Skin epidermis (tissue), 12 donors: ENCODE measurements at regions not wholly inside any gene's neighbourhood (a gene's known extent, or its start where the extent isn't known, plus 50 kb on each side); places are given as distances from the start of the nearest gene placed in this dataset.
"Not testable (repeated sequence)": the region's sequence is repeated elsewhere in the genome, so short reads cannot be mapped to it uniquely, and the experiment has no call there.

Source experiments
- H3K27ac ChIP-seq, 21 experiments: fragments of 200-600 bp; sonication (generic) in 11 of 21; one replicate each; pipeline ENCODE4 v1.5.0; 2020; ENCODE audit warnings: mild to moderate bottlenecking in 3 of 21, inconsistent platforms in 2 of 21, moderate library complexity in 2 of 21
- H3K4me3 ChIP-seq, 7 experiments: fragments of 200-600 bp; sonication (generic) in 2 of 7; one replicate each; pipeline ENCODE4 v1.5.0; 2020; ENCODE audit warnings: inconsistent platforms in 2 of 7, mild to moderate bottlenecking in 2 of 7, moderate library complexity in 1 of 7

DNA sequence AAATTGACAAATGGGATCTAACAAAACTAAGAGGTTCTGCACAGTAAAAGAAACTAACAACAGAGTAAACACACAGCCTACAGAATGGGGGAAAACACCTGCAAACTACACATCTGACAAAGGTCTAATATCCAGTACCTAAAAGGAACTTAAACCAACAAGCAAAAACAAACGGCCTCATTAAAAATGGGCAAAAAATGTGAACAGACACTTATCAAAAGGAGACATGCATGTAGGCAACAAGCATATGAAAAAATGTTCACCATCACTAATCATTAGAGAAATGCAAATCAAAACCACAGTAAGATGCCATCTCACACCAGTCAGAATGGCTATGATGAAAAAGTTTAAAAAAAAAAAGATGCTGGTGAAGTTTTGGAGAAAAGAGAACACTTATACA is 197.4 kb downstream of the KBTBD2 start:
- Histone ChIP-seq H3K4me3 (no peak overlapping the region), H3K27ac (no peak overlapping the region)

- H3K4me3 ChIP-seq, H3K27ac ChIP-seq: not testable (repeated sequence)
Observed at GRCh38 chr7:32691965-32692815, 196.9 kb downstream of the AVL9 start.

DNA sequence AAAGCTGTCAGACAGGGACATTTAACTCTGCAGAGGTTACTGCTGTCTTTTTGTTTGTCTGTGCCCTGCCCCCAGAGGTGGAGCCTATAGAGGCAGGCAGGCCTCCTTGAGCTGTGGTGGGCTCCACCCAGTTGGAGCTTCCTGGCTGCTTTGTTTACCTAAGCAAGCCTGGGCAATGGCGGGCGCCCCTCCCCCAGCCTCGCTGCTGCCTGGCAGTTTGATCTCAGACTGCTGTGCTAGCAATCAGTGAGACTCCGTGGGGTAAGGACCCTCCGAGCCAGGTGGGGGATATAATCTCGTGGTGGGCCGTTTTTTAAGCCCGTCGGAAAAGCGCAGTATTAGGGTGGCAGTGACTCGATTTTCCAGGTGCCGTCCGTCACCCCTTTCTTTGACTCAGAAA is 192.8 kb downstream of the AVL9 start:
- peak overlapping the region in 1 of 7 experiments; percentile 6 for H3K4me3 ChIP-seq
- H3K27ac ChIP-seq, result not testable (repeated sequence)

DNA sequence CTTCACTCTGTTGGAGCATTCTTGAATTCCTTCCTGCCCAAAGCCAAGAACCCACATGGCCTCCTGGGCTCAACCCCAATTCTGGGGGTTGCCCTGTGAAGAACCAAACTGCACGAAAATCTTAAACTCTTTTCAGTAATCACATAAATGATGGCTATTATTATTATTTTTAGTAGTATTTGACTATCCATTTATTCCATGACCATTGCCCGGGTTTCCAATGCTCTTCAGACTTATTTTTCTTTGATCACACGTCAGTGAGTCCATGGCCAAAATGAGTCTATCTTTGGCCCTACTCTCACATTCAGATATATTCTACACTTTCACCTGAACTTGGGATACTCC is 185.9 kb downstream of the AVL9 start:
- Histone ChIP-seq H3K4me3 (no peak overlapping the region), H3K27ac (peak overlapping the region in 11 of 21 experiments; percentile 4 to 71 (median 29))

DNA sequence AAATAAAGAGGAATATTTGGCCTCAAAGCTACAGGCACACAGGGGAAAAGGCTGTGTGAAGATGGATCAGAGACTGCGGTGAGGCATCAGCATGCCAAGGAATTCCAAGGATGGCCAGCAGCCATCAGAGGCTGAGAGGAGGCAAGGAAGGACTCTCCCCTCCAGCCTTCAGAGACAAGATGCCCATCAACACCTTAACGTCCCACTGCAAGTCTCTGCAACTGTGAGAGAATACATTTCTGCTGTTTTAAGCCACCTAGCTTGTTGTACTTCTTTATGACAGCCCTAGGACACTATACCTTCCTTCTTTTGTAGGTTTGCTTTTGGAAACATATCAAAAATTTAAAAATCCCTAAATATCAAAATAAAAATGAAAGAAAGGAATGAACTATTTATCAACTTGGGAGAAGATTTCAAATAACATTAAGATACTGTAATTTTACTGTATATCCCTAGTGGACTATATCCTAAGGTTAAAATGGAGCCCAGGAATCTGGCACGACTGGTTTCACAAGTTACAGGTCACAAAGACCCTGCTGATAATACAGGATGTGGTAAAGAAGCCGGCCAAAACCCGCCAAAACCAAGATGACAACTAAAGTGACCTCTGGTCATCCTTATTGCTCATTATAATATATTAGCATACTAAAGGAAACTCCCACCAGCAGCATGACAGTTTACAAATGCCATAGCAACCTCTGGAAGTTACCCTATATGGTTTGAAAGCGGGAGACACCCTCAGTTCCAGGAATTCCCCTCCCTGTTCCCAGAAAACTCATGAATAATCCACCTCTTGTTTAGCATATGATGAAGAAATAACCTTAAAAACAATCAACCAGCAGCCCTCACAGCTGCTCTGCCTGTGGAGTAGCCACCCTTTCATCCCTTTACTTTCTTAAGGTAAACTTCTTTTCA is 185.2 kb downstream of the AVL9 start:
- H3K27ac ChIP-seq, result peak overlapping the region in 14 of 21 experiments; percentile 21 to 76 (median 48)

GRCh38 chr7:32679192-32679591 is 183.9 kb downstream of the AVL9 start:
- Histone ChIP-seq H3K27ac (no peak overlapping the region), H3K4me3 (no peak overlapping the region)

More for the DNA sequence above, 185.2 kb downstream of the AVL9 start:
- no peak overlapping the region for H3K4me3 ChIP-seq

- H3K27ac ChIP-seq, result no peak overlapping the region
- H3K4me3 ChIP-seq, result no peak overlapping the region
Observed at GRCh38 chr7:32677593-32677992, 182.3 kb downstream of the AVL9 start.

GRCh38 chr7:32676249-32676941 is 181.1 kb downstream of the AVL9 start:
- Histone ChIP-seq H3K27ac (no peak overlapping the region), H3K4me3 (no peak overlapping the region)

GRCh38 chr7:32673275-32673983 is 178.1 kb downstream of the AVL9 start:
- Histone ChIP-seq H3K4me3 (no peak overlapping the region), H3K27ac (no peak overlapping the region)

DNA sequence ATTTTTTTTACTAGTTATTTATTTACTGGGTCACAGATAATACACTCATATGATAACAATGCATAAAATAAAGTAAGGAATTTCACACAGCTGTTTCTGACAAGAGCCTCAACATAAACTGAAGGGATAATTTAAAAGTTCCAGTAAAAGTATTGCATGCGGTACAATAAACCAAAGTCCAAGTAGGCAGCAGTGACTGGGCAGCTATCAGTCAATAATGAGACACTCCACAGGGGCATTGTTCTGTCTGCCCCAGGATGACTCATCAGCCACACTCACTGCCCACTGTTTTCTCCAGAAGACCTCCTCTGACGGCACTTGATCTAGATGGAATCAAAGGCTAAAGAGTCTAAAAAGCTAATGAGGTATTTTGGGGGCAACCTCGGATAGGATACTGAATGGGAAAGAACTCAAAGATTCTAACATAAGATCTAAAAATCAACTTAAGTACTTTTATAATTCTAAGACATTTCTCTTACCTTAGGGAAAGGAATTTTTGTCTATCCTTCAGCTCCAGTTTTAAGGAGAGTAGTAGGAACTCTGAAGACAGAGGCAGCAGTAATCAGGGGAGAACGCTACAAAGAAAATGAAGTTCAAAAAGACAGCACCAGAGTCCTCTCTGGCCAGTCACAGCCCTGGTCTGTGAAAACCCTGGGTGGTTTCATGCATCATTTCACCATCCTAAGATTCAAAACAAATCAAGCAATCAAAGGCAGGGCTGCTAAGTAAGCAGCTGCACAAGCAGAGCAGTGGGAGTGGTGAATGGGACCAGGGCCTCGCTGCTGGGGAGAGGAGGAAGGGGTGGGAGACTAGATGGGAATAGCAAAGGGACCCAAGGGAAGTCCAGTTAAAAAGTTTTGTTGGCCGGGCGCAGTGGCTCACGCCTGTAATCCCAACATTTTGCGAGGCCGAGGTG is 175.1 kb downstream of the AVL9 start:
- no peak overlapping the region for H3K27ac ChIP-seq
- H3K4me3 ChIP-seq, result no peak overlapping the region

DNA sequence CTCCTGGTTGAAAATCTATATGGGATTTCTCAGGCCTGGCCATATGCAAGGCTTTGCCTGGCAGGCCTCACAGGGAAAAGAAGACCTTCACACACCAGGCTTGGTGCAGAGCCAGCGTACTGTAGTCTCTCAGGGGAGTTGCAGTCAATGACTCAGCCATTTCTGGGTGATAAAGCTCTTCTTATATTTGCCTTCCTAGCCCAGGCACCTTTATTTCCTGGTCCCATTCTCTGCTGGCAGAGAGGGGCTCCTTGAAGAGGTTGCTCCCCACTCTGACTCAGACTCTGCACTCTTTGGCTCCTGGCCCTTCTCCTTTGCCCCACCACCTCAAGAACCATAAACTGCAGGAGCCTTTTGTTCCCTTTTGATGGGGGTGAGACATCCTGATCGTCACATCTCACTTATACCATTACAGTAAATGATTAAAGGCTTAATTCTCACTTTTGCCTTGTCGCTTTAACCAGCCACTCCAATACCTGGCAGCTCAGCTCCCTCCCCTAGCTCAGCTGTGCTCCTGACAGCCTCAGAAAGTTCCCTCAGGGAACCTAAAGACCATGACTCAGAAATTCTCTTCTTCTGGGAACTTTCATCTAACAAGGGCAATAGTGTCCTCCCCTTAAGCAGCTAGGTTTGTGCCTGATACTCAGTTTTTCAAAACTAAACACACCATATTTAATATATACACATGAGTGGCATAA is 174.0 kb downstream of the AVL9 start:
- H3K4me3 ChIP-seq, H3K27ac ChIP-seq: not testable (repeated sequence)

- not testable (repeated sequence) for H3K27ac ChIP-seq, H3K4me3 ChIP-seq
Observed at GRCh38 chr7:32668387-32669097, 173.3 kb downstream of the AVL9 start.

DNA sequence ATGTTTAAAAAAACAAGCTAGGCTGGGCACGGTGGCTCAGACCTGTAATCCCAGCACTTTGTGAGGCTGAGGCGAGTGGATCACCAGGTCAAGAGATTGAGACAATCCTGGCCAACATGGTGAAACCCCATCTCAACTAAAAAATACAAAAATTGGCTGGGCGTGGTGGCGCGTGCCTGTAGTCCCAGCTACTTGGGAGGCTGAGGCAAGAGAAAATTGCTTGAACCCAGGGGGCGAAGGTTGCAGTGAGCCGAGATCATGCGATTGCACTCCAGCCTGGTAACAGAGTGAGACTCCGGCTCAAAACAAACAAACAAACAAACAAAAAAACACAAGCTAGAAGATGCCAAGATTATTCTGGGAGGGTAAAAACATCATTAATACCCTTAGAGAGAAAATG is 172.3 kb downstream of the AVL9 start:
- not testable (repeated sequence) for H3K4me3 ChIP-seq, H3K27ac ChIP-seq

DNA sequence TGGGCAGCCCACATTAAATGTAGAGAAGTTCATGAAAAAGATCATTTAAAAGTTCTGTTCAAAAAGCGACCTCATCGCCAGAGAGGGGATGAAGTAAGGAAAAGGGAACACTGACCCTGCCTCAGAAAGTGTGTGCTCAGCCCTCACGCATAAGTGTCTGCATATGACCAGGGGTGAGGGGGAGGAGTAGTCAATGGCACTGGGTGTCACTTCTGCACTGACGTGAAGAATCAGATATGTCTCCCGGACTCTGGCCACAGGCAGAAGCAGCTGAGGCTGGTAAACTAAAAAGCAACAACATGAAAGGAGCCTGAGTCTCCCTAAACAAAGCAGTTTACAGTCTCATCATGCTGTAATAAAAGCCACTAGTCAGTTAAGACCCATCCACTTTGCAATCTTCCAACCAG is 168.5 kb downstream of the AVL9 start:
- not testable (repeated sequence) for H3K4me3 ChIP-seq, H3K27ac ChIP-seq

DNA sequence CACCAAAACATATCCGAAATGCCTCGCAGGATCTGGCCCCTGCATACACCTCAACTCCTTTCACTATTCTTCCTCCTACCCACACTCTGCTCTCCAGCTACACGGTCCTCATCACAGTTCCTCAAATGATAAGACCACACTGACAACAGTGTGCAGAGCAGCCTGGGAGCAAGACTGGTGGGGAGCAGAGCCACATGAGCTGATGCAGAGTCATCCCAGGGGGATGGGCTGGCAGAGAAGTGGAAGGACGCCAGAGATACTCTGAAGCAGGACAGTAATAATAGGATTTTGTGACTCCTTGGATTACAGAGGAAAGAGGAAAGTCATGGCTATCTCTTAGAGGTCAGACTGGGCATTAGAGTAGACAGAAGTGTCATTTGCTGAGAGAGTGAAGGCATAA is 167.2 kb downstream of the AVL9 start:
- H3K4me3 ChIP-seq, H3K27ac ChIP-seq: not testable (repeated sequence)

GRCh38 chr7:32661929-32662328 is 166.6 kb downstream of the AVL9 start:
- no peak overlapping the region for H3K27ac ChIP-seq
- no peak overlapping the region for H3K4me3 ChIP-seq

GRCh38 chr7:32661501-32661900 is 166.2 kb downstream of the AVL9 start:
- H3K4me3 ChIP-seq, result no peak overlapping the region
- H3K27ac ChIP-seq, result no peak overlapping the region
